OCI-LY7 (cell line): ENCODE measurements at regions not wholly inside any gene's neighbourhood (a gene's known extent, or its start where the extent isn't known, plus 50 kb on each side); places are given as distances from the start of the nearest gene placed in this dataset.

ENCODE experiments used
- BruUV-seq: library from RNA; stranded (reverse); fragments of 400-500 nt; replicated peaks from 2 replicates; lab custom pipeline; 2021; lab: Mats Ljungman, UMichigan
- CTCF ChIA-PET: fragments of 300-600 bp; sonication (Branson Sonifier 250); formaldehyde crosslinking; loops from one replicate; lab custom pipeline; 2022; ENCODE audit warnings: antibody characterized with exemption; ENCODE audit not compliant: unreplicated experiment; lab: Charles Lee
- POLR2A ChIA-PET: fragments of 300-600 bp; sonication (Branson Sonifier 250); formaldehyde crosslinking; loops from one replicate; lab custom pipeline; 2022; ENCODE audit warnings: antibody characterized with exemption; lab: Charles Lee
- DNase-seq: peaks from one replicate; pipeline ENCODE4 v3.0.0-alpha.2; 2015; ENCODE audit warnings: low spot score
- H2AFZ ChIP-seq: fragments of 200-600 bp; sonication (generic), shearing (Covaris generic); 2 replicates; pipeline ENCODE4 v1.6.1; 2014; ENCODE audit warnings: mild to moderate bottlenecking, antibody characterized with exemption, low read length, moderate library complexity
- H3K27ac ChIP-seq: fragments of 200-600 bp; sonication (generic); 2 replicates; pipeline ENCODE4 v1.5.1; 2014; ENCODE audit warnings: mixed run types, low read depth, mild to moderate bottlenecking, moderate library complexity, low read length, inconsistent platforms; ENCODE audit not compliant: poor library complexity, severe bottlenecking
- H3K36me3 ChIP-seq: fragments of 200-600 bp; sonication (generic); 2 replicates; pipeline ENCODE4 v1.6.1; 2014; ENCODE audit warnings: mild to moderate bottlenecking, antibody characterized with exemption, low read length, moderate library complexity, mixed read lengths; ENCODE audit not compliant: insufficient read depth
- H3K4me1 ChIP-seq: fragments of 200-600 bp; sonication (generic); 2 replicates; pipeline ENCODE4 v1.5.1; 2014; ENCODE audit warnings: mild to moderate bottlenecking, low read length; ENCODE audit not compliant: insufficient read depth, poor library complexity, severe bottlenecking
- H3K4me2 ChIP-seq: fragments of 200-600 bp; sonication (generic); 2 replicates; pipeline ENCODE4 v1.6.1; 2014; ENCODE audit warnings: mild to moderate bottlenecking, low read length
- H3K4me3 ChIP-seq: fragments of 200-600 bp; sonication (generic); 2 replicates; pipeline ENCODE4 v1.5.1; 2014; ENCODE audit warnings: mild to moderate bottlenecking, low read depth, low read length; ENCODE audit not compliant: poor library complexity, severe bottlenecking
- H3K79me2 ChIP-seq: fragments of 200-600 bp; sonication (generic); 2 replicates; pipeline ENCODE4 v1.6.1; 2016; ENCODE audit warnings: low read depth, mild to moderate bottlenecking, low read length, moderate library complexity, mixed read lengths; ENCODE audit not compliant: insufficient read depth
- H3K9me2 ChIP-seq: fragments of 200-600 bp; sonication (generic); 2 replicates; pipeline ENCODE4 v1.6.1; 2016; ENCODE audit warnings: mild to moderate bottlenecking, low read length, mixed read lengths; ENCODE audit not compliant: insufficient read depth
- H3K9me3 ChIP-seq: fragments of 200-600 bp; sonication (generic); 2 replicates; pipeline ENCODE4 v1.6.1; 2014; ENCODE audit warnings: mild to moderate bottlenecking, mixed run types, low read length, mixed read lengths
- H4K20me1 ChIP-seq: fragments of 200-600 bp; sonication (generic); 2 replicates; pipeline ENCODE4 v1.6.1; 2014; ENCODE audit warnings: mild to moderate bottlenecking, antibody characterized with exemption, low read length, moderate library complexity, mixed read lengths; ENCODE audit not compliant: insufficient read depth
- EZH2phosphoT487 ChIP-seq: fragments of 200-600 bp; sonication (generic); IDR thresholded peaks from 2 replicates; pipeline ENCODE4 v1.6.1; 2018; ENCODE audit warnings: low read depth, borderline replicate concordance, mild to moderate bottlenecking, mixed run types, antibody characterized with exemption, low read length, moderate library complexity, mixed read lengths
- intact Hi-C: fragments of 100-400 bp; cut with micrococcal nuclease; formaldehyde crosslinking; loops from one replicate; pipeline ENCODE4 v1.10.0; 2022; ENCODE audit not compliant: unreplicated experiment
- TF ChIP-seq, protein P1 (sequence below): fragments of 200-600 bp; sonication (generic); conservative IDR thresholded peaks from 2 replicates; pipeline ENCODE4 v1.5.1; 2014; ENCODE audit warnings: mild to moderate bottlenecking, antibody characterized with exemption, low read length, moderate library complexity, mixed read lengths

DNA sequence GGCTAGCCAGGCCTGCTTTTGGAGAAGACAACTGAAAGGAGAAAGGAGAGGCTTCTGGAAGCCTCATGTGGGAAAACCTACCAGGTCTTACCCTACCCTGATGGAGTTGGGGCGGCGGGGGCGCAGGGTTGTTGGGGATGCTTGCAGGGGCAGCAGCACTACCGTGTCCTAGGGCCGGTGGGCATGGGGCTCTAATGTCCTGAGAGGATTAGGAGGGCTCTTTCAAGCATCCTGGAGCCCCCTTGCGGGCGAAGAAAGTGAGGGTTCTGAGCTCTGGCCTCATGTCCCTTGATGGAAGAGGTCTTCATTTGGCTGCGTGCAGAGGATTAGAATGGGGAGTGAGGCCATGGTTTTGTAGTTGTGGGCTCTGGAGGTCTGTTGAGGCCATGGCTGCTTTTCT is 86.9 kb upstream of the PITX1 start:
- POLR2A ChIA-PET, result no interaction called here
- DNase-seq, result no peak

DNA sequence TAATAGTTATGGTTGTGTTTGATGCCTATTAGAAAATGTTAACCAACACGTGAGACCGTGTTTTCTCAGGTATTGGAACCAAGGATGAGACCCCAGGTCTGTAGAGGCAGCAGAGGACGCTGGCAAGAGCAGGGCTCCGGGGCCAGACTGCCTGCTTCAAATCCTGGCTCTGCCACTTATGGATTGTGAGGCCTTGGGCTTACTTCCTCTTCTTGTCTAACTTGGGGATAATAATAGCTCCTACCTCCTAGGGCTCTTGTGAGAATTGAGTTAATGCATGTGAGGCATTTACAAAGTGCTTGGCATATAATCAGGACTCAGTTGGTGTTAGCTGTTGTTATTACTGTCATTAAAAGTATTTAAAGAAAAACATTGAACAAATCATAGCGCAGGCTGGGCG is 85.5 kb upstream of the PITX1 start:
- no peak overlapping the region for H3K27ac ChIP-seq
- H3K4me2 ChIP-seq, result no peak overlapping the region
- H2AFZ ChIP-seq, result no peak overlapping the region
- ChIA-PET POLR2A (interaction anchor here (0.6 kb wide), 1 partner anchor 9 kb away, joined by 4 read pairs; no protein-coding TSS in a partner anchor), CTCF (no interaction called here)
- H3K4me1 ChIP-seq, result peaks cover 11% of the 10 kb centered on the region
- H3K9me3 ChIP-seq, result no peaks in the 10 kb centered on the region
- BruUV-seq, result no TSS peak
- TF ChIP-seq, protein P1, sequence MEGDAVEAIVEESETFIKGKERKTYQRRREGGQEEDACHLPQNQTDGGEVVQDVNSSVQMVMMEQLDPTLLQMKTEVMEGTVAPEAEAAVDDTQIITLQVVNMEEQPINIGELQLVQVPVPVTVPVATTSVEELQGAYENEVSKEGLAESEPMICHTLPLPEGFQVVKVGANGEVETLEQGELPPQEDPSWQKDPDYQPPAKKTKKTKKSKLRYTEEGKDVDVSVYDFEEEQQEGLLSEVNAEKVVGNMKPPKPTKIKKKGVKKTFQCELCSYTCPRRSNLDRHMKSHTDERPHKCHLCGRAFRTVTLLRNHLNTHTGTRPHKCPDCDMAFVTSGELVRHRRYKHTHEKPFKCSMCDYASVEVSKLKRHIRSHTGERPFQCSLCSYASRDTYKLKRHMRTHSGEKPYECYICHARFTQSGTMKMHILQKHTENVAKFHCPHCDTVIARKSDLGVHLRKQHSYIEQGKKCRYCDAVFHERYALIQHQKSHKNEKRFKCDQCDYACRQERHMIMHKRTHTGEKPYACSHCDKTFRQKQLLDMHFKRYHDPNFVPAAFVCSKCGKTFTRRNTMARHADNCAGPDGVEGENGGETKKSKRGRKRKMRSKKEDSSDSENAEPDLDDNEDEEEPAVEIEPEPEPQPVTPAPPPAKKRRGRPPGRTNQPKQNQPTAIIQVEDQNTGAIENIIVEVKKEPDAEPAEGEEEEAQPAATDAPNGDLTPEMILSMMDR, result no peak
- TF ChIP-seq EZH2phosphoT487, result no peak
- DNase-seq, result peak; percentile 19
- no peaks in the 10 kb centered on the region for H4K20me1 ChIP-seq
- H3K36me3 ChIP-seq, result no peaks in the 10 kb centered on the region
- no peaks in the 10 kb centered on the region for H3K79me2 ChIP-seq
- H3K4me3 ChIP-seq, result no peak overlapping the region
- intact Hi-C loops, result no loop called here
- no peaks in the 10 kb centered on the region for H3K9me2 ChIP-seq

More for the DNA sequence above, 86.9 kb upstream of the PITX1 start:
- intact Hi-C loops, result no loop called here
- no peak for TF ChIP-seq EZH2phosphoT487
- TF ChIP-seq, protein P1, result no peak
- no peak overlapping the region for H3K27ac ChIP-seq
- H3K4me3 ChIP-seq, result no peak overlapping the region
- no peaks in the 10 kb centered on the region for H4K20me1 ChIP-seq
- no peaks in the 10 kb centered on the region for H3K9me3 ChIP-seq
- no peak overlapping the region for H3K4me2 ChIP-seq
- H3K79me2 ChIP-seq, result no peaks in the 10 kb centered on the region
- BruUV-seq, result no TSS peak
- peaks cover 11% of the 10 kb centered on the region for H3K4me1 ChIP-seq
- CTCF ChIA-PET, result no interaction called here
- H3K9me2 ChIP-seq, result no peaks in the 10 kb centered on the region
- H3K36me3 ChIP-seq, result no peaks in the 10 kb centered on the region
- no peak overlapping the region for H2AFZ ChIP-seq

DNA sequence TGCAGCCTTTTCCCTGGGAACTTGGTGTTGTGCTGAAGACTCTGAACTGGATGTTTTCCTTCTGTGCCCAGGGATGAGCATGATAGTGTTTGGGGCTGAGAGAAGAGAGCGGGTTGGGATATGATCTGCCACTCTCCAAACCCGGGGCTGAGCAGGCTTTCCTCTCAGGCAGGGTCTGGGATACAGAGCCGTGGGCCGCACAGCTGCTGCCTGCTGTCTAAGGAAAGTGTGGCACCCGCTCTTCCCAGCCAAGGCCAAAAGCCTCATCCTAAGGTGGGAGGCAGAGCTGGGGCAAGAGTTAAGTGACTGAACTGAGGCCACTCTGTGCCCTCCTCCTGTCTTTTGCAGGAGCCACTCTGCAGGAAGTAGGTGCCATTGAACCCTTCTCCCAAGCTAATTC is 83.6 kb upstream of the PITX1 start:
- no peak overlapping the region for H3K4me2 ChIP-seq
- H3K9me3 ChIP-seq, result no peaks in the 10 kb centered on the region
- no peak for DNase-seq
- H3K4me1 ChIP-seq, result peaks cover 12% of the 10 kb centered on the region
- no peak overlapping the region for H3K27ac ChIP-seq
- no peak overlapping the region for H3K4me3 ChIP-seq
- BruUV-seq, result no TSS peak
- no peaks in the 10 kb centered on the region for H3K79me2 ChIP-seq
- no peaks in the 10 kb centered on the region for H4K20me1 ChIP-seq
- CTCF ChIA-PET, result no interaction called here
- H2AFZ ChIP-seq, result no peak overlapping the region
- no peak for TF ChIP-seq EZH2phosphoT487
- intact Hi-C loops, result no loop called here
- no peaks in the 10 kb centered on the region for H3K36me3 ChIP-seq
- POLR2A ChIA-PET, result interaction anchor here (0.8 to 1.0 kb wide), 2 partner anchors 13 to 16 kb away, joined by 3 to 4 read pairs; no protein-coding TSS in a partner anchor
- no peaks in the 10 kb centered on the region for H3K9me2 ChIP-seq
